Endothelial cell of umbilical vein (primary cell): ENCODE measurements at regions not wholly inside any gene's neighbourhood (a gene's known extent, or its start where the extent isn't known, plus 50 kb on each side); places are given as distances from the start of the nearest gene placed in this dataset.
A peak's percentile ranks its signal among the peaks of the same experiment; 100 is the strongest.

Source experiments
- BruUV-seq: library from RNA; stranded (reverse); fragments of 400-500 nt; replicated peaks from 2 replicates; lab custom pipeline; 2021; lab: Mats Ljungman, UMichigan
- CTCF ChIA-PET: fragments of 300-600, 350-600 bp; sonication (Branson Sonifier 250); formaldehyde crosslinking; loops from one replicate; lab custom pipeline; 2021; ENCODE audit warnings: antibody characterized with exemption, inconsistent platforms; lab: Charles Lee
- POLR2A ChIA-PET: fragments of 300-600, 350-600 bp; sonication (Branson Sonifier 250); formaldehyde crosslinking; loops from one replicate; lab custom pipeline; 2021; ENCODE audit warnings: antibody characterized with exemption, inconsistent platforms; lab: Charles Lee
- DNase-seq: peaks from one replicate; pipeline ENCODE4 v3.0.0-alpha.2; 2011; ENCODE audit warnings: low read depth, low spot score
- FAIRE-seq: peaks from 2 replicates; lab custom pipeline; 2011; peaks lifted over from hg19 to GRCh38; lab: Jason Lieb, UNC
- H2AFZ ChIP-seq: 2 replicates; pipeline ENCODE4 v1.6.0; 2012; ENCODE audit warnings: low read depth, low read length, control low read depth, inconsistent platforms
- H3K27ac ChIP-seq: 2 replicates; pipeline ENCODE4 v1.5.1; 2011; ENCODE audit warnings: low read depth, mild to moderate bottlenecking, control low read depth, low read length, moderate library complexity; ENCODE audit not compliant: insufficient read depth
- H3K27me3 ChIP-seq, 2 experiments: 2 replicates each; pipeline versions ENCODE4 v1.6.0 to v1.6.1; 2011; ENCODE audit warnings: low read length in 2 of 2, mixed read lengths in 1 of 2; ENCODE audit not compliant: control insufficient read depth in 2 of 2, insufficient read depth in 2 of 2
- H3K36me3 ChIP-seq, 2 experiments: 2 replicates in 1 of 2; 3 replicates in 1 of 2; pipeline ENCODE4 v1.5.1; 2011; ENCODE audit warnings: low read length in 2 of 2, mild to moderate bottlenecking in 1 of 2, moderate library complexity in 1 of 2; ENCODE audit not compliant: control insufficient read depth in 2 of 2, insufficient read depth in 2 of 2; ENCODE audit errors: extremely low read depth in 1 of 2
- H3K4me1 ChIP-seq: 3 replicates; pipeline ENCODE4 v1.5.1; 2011; ENCODE audit warnings: mild to moderate bottlenecking, low read length; ENCODE audit not compliant: control insufficient read depth, insufficient read depth; ENCODE audit errors: extremely low read depth
- H3K4me2 ChIP-seq: 2 replicates; pipeline ENCODE4 v1.6.1; 2011; ENCODE audit warnings: low read length, control low read depth, mixed read lengths; ENCODE audit not compliant: insufficient read depth
- H3K4me3 ChIP-seq, 3 experiments: fragments of 200-600 bp in 1 of 3; sonication (generic), shearing (Covaris generic) in 1 of 3; replicated peaks in 1 of 3; 2 replicates each; pipeline ENCODE4 v1.5.1; 2011 to 2016; ENCODE audit warnings: control low read depth in 3 of 3, low read length in 3 of 3, mild to moderate bottlenecking in 2 of 3, inconsistent platforms in 1 of 3, low read depth in 1 of 3, moderate library complexity in 1 of 3; ENCODE audit not compliant: insufficient read depth in 1 of 3
- H3K79me2 ChIP-seq: 2 replicates; pipeline ENCODE4 v1.6.0; 2012; ENCODE audit warnings: low read length, inconsistent platforms; ENCODE audit not compliant: control insufficient read depth, insufficient read depth
- H3K9ac ChIP-seq: replicated peaks from 2 replicates; pipeline ENCODE3; 2011; ENCODE audit warnings: low read length, control low read depth; ENCODE audit not compliant: insufficient read depth; ENCODE audit errors: extremely low read depth
- H3K9me1 ChIP-seq: replicated peaks from 3 replicates; pipeline ENCODE4 v1.6.0; 2011; ENCODE audit warnings: mild to moderate bottlenecking, low read length; ENCODE audit not compliant: control insufficient read depth, insufficient read depth; ENCODE audit errors: extremely low read depth
- H3K9me3 ChIP-seq: replicated peaks from 2 replicates; pipeline ENCODE4 v1.5.1; 2012; ENCODE audit warnings: low read length, inconsistent platforms; ENCODE audit not compliant: control insufficient read depth, insufficient read depth
- H4K20me1 ChIP-seq: replicated peaks from 2 replicates; pipeline ENCODE3; 2011; ENCODE audit warnings: mild to moderate bottlenecking, low read length; ENCODE audit not compliant: control insufficient read depth, insufficient read depth; ENCODE audit errors: extremely low read depth
- EZH2 ChIP-seq: IDR thresholded peaks from 2 replicates; pipeline ENCODE4 v1.6.1; 2012; ENCODE audit warnings: borderline replicate concordance, low read depth, mild to moderate bottlenecking, moderate library complexity, low read length, inconsistent platforms; ENCODE audit not compliant: severe bottlenecking
- FOS ChIP-seq: IDR thresholded peaks from 2 replicates; pipeline ENCODE4 v1.6.1; 2011; ENCODE audit warnings: mild to moderate bottlenecking, low read length, moderate library complexity, borderline replicate concordance; ENCODE audit not compliant: insufficient read depth
- GATA2 ChIP-seq: IDR thresholded peaks from 2 replicates; pipeline ENCODE4 v1.7.0; 2011; ENCODE audit warnings: low read depth, mild to moderate bottlenecking, moderate library complexity, mixed read lengths, low read length; ENCODE audit not compliant: insufficient read length, insufficient read depth
- JUN ChIP-seq: IDR thresholded peaks from 2 replicates; pipeline ENCODE4 v1.6.1; 2011; ENCODE audit warnings: borderline replicate concordance, low read depth; ENCODE audit not compliant: insufficient read length, insufficient read depth
- MYC ChIP-seq: IDR thresholded peaks from one replicate; pipeline ENCODE4 v1.6.1; 2011; ENCODE audit warnings: mild to moderate bottlenecking, low read depth, low read length
- POLR2A ChIP-seq: IDR thresholded peaks from 2 replicates; pipeline ENCODE4 v1.6.1; 2012; ENCODE audit warnings: low read depth, mild to moderate bottlenecking, control low read depth, low read length
- POLR2AphosphoS5 ChIP-seq: IDR thresholded peaks from 2 replicates; pipeline ENCODE4 v1.6.1; 2012; ENCODE audit warnings: low read depth, mild to moderate bottlenecking, control low read depth, low read length, moderate library complexity; ENCODE audit not compliant: insufficient read depth
- dilution Hi-C: fragments of 300-500 bp; cut with MboI; formaldehyde crosslinking; loops from one replicate; pipeline ENCODE4 v1.15.0; 2019; ENCODE audit warnings: low sequenced_read_pairs; ENCODE audit not compliant: extremely low pct_ligation_motif_present
- intact Hi-C: fragments of 100-400 bp; cut with micrococcal nuclease; formaldehyde crosslinking; loops from one replicate; pipeline ENCODE4 v1.10.0; 2022
- TF ChIP-seq, protein P1 (sequence below), 2 donors: IDR thresholded peaks; 1 replicate in 1 of 2; 2 replicates in 1 of 2; pipeline ENCODE4 v1.5.1; 2011; ENCODE audit warnings: low read length in 2 of 2, mild to moderate bottlenecking in 2 of 2, moderate library complexity in 2 of 2, control low read depth in 1 of 2, inconsistent platforms in 1 of 2, low read depth in 1 of 2; ENCODE audit not compliant: insufficient read depth in 1 of 2; ENCODE audit errors: extremely low read depth in 1 of 2
- TF ChIP-seq, protein P2 (sequence below): IDR thresholded peaks from 2 replicates; pipeline ENCODE4 v1.6.1; 2011; ENCODE audit not compliant: insufficient read depth, insufficient read length

DNA sequence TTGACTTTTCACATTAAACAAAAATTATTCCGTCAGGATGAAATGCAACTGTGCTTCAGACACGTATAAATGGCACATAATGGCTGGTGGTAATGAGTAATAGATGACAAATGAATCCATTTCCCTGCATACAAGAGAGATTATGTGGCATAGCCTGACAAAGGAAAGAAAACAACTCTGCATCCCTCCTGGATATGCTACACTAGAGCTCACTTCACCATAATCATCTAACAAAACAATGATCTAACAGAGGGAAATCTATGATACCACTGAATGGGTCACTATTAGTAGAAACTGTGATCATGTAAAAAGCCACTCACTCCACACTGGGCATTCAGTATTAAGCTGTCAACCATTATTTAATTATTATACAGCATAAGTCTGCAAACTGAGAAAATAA is 1498.4 kb downstream of the EFNB2 start:
- ChIA-PET CTCF (interaction anchor here (0.6 to 1.5 kb wide), 4 partner anchors 11 to 48 kb away, joined by 3 to 4 read pairs (median 4); no protein-coding TSS in a partner anchor), POLR2A (no interaction called here)
- dilution Hi-C loops, result no loop called here
- Histone ChIP-seq H3K79me2 (no peaks in the 10 kb centered on the region), H3K27me3 (no peaks in the 10 kb centered on the region), H3K4me3 (no peak overlapping the region), H3K36me3 (no peaks in the 10 kb centered on the region), H3K4me2 (no peak overlapping the region), H3K9ac (no peak overlapping the region), H2AFZ (peak overlapping the region; percentile 26), H4K20me1 (no peaks in the 10 kb centered on the region), H3K27ac (peak overlapping the region; percentile 7), H3K9me3 (no peaks in the 10 kb centered on the region), H3K4me1 (peaks cover 25% of the 10 kb centered on the region), H3K9me1 (no peaks in the 10 kb centered on the region)
- FAIRE-seq, result peak; percentile 80
- no peak for TF ChIP-seq POLR2AphosphoS5
- TF ChIP-seq POLR2A, result no peak
- TF ChIP-seq JUN, result peak; percentile 34
- TF ChIP-seq EZH2, result no peak
- peak; percentile 31 for TF ChIP-seq GATA2
- peak; percentile 77 for TF ChIP-seq FOS
- TF ChIP-seq, protein P1, sequence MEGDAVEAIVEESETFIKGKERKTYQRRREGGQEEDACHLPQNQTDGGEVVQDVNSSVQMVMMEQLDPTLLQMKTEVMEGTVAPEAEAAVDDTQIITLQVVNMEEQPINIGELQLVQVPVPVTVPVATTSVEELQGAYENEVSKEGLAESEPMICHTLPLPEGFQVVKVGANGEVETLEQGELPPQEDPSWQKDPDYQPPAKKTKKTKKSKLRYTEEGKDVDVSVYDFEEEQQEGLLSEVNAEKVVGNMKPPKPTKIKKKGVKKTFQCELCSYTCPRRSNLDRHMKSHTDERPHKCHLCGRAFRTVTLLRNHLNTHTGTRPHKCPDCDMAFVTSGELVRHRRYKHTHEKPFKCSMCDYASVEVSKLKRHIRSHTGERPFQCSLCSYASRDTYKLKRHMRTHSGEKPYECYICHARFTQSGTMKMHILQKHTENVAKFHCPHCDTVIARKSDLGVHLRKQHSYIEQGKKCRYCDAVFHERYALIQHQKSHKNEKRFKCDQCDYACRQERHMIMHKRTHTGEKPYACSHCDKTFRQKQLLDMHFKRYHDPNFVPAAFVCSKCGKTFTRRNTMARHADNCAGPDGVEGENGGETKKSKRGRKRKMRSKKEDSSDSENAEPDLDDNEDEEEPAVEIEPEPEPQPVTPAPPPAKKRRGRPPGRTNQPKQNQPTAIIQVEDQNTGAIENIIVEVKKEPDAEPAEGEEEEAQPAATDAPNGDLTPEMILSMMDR (IDR thresholded peaks at IDR 0.05; ENCODE audit: extremely low read depth in 1 of 2, insufficient read depth in 1 of 2, low read depth in 1 of 2, low read length in 2 of 2), result no peak
- TF ChIP-seq MYC, result no peak
- TF ChIP-seq, protein P2, sequence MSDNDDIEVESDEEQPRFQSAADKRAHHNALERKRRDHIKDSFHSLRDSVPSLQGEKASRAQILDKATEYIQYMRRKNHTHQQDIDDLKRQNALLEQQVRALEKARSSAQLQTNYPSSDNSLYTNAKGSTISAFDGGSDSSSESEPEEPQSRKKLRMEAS, result no peak
- no TSS peak for BruUV-seq
- DNase-seq, result peak; percentile 51
- intact Hi-C loops, result no loop called here
